ENCODE measurements at regions not wholly inside any gene's neighbourhood (a gene's known extent, or its start where the extent isn't known, plus 50 kb on each side); places are given as distances from the start of the nearest gene placed in this dataset.

DNA sequence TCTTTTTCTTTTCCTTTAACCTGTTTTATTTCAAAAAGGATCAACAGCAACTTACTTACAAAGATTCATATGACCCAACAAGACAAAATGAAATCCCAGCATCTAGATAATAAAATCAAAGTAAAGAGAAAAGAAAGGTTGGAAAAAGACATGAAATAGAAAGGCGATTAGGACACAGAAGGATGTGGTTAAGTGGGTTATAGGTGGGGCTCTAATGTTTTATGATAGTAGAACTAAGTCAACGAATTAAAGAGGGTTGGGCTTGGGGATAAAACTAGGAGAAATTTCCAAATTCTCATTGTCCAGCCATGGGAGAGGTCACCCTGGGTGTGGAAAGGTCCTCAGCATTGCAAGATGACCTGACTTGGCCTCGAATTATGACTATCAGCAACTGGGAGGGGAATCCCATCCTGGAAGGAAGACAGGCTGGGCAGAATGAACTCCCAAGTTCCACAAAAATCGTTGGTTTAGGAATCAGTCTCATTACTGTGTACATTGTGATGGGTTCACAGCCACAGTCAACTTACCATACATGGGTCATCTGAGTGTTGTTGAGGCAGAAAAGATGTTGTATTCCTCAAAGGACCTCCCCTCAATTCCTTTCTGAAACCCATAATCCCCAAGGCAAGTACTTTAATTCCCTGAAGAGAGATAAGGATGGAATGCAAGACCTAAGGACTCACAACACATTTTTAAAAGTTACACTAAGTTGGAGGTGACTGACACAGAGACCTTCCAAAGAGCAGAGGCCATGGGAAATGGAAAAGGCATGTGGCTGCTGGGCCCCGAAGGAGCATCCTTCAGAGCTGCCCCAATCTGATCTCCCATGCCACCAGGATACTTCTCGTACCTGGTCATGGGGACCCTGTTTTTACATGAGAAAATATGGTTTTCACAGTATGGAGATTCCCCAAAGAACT lies 167.6 kb downstream of the UXS1 start:
- TF ChIP-seq, protein P1, sequence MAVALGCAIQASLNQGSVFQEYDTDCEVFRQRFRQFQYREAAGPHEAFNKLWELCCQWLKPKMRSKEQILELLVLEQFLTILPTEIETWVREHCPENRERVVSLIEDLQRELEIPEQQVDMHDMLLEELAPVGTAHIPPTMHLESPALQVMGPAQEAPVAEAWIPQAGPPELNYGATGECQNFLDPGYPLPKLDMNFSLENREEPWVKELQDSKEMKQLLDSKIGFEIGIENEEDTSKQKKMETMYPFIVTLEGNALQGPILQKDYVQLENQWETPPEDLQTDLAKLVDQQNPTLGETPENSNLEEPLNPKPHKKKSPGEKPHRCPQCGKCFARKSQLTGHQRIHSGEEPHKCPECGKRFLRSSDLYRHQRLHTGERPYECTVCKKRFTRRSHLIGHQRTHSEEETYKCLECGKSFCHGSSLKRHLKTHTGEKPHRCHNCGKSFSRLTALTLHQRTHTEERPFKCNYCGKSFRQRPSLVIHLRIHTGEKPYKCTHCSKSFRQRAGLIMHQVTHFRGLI (CRISPR knock-in tag; IDR thresholded peaks at IDR 0.05) = no peak
- TF ChIP-seq, protein P2, sequence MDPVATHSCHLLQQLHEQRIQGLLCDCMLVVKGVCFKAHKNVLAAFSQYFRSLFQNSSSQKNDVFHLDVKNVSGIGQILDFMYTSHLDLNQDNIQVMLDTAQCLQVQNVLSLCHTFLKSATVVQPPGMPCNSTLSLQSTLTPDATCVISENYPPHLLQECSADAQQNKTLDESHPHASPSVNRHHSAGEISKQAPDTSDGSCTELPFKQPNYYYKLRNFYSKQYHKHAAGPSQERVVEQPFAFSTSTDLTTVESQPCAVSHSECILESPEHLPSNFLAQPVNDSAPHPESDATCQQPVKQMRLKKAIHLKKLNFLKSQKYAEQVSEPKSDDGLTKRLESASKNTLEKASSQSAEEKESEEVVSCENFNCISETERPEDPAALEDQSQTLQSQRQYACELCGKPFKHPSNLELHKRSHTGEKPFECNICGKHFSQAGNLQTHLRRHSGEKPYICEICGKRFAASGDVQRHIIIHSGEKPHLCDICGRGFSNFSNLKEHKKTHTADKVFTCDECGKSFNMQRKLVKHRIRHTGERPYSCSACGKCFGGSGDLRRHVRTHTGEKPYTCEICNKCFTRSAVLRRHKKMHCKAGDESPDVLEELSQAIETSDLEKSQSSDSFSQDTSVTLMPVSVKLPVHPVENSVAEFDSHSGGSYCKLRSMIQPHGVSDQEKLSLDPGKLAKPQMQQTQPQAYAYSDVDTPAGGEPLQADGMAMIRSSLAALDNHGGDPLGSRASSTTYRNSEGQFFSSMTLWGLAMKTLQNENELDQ (CRISPR knock-in tag; IDR thresholded peaks at IDR 0.05; ENCODE audit: borderline replicate concordance) = no peak
- no peak for TF ChIP-seq TAF1 (IDR thresholded peaks at IDR 0.05; ENCODE audit: control insufficient read depth, extremely low read depth, insufficient read depth, low read length, severe bottlenecking)
- TF ChIP-seq ZNF311 (CRISPR knock-in tag; IDR thresholded peaks at IDR 0.05) = no peak
- TF ChIP-seq, protein P3, sequence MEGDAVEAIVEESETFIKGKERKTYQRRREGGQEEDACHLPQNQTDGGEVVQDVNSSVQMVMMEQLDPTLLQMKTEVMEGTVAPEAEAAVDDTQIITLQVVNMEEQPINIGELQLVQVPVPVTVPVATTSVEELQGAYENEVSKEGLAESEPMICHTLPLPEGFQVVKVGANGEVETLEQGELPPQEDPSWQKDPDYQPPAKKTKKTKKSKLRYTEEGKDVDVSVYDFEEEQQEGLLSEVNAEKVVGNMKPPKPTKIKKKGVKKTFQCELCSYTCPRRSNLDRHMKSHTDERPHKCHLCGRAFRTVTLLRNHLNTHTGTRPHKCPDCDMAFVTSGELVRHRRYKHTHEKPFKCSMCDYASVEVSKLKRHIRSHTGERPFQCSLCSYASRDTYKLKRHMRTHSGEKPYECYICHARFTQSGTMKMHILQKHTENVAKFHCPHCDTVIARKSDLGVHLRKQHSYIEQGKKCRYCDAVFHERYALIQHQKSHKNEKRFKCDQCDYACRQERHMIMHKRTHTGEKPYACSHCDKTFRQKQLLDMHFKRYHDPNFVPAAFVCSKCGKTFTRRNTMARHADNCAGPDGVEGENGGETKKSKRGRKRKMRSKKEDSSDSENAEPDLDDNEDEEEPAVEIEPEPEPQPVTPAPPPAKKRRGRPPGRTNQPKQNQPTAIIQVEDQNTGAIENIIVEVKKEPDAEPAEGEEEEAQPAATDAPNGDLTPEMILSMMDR (IDR thresholded peaks at IDR 0.05 in 2 of 3, conservative IDR thresholded peaks at IDR 0.05 in 1 of 3; ENCODE audit: insufficient read depth in 2 of 3, low read depth in 1 of 3, low read length in 3 of 3) = no peak
- TF ChIP-seq, protein P4, sequence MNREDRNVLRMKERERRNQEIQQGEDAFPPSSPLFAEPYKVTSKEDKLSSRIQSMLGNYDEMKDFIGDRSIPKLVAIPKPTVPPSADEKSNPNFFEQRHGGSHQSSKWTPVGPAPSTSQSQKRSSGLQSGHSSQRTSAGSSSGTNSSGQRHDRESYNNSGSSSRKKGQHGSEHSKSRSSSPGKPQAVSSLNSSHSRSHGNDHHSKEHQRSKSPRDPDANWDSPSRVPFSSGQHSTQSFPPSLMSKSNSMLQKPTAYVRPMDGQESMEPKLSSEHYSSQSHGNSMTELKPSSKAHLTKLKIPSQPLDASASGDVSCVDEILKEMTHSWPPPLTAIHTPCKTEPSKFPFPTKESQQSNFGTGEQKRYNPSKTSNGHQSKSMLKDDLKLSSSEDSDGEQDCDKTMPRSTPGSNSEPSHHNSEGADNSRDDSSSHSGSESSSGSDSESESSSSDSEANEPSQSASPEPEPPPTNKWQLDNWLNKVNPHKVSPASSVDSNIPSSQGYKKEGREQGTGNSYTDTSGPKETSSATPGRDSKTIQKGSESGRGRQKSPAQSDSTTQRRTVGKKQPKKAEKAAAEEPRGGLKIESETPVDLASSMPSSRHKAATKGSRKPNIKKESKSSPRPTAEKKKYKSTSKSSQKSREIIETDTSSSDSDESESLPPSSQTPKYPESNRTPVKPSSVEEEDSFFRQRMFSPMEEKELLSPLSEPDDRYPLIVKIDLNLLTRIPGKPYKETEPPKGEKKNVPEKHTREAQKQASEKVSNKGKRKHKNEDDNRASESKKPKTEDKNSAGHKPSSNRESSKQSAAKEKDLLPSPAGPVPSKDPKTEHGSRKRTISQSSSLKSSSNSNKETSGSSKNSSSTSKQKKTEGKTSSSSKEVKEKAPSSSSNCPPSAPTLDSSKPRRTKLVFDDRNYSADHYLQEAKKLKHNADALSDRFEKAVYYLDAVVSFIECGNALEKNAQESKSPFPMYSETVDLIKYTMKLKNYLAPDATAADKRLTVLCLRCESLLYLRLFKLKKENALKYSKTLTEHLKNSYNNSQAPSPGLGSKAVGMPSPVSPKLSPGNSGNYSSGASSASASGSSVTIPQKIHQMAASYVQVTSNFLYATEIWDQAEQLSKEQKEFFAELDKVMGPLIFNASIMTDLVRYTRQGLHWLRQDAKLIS (CRISPR knock-in tag; IDR thresholded peaks at IDR 0.05) = no peak
- TF ChIP-seq ZZZ3 (IDR thresholded peaks at IDR 0.05) = no peak
- no peak for TF ChIP-seq NCOA2 (IDR thresholded peaks at IDR 0.05; ENCODE audit: partially characterized antibody in 2 of 2)
- TF ChIP-seq POLR2A (conservative IDR thresholded peaks at IDR 0.05) = no peak
